H1 (cell line): ENCODE measurements at regions not wholly inside any gene's neighbourhood (a gene's known extent, or its start where the extent isn't known, plus 50 kb on each side); places are given as distances from the start of the nearest gene placed in this dataset.

ENCODE experiments used
- CBX5 ChIP-seq: fragments of 300-800, 300-1000 bp; sonication (generic); IDR thresholded peaks from 2 replicates; pipeline ENCODE4 v1.7.1; 2016; ENCODE audit warnings: antibody characterized with exemption, low read length, low read depth
- CTBP2 ChIP-seq: IDR thresholded peaks from 2 replicates; pipeline ENCODE4 v1.7.0; 2011; ENCODE audit warnings: borderline replicate concordance, mild to moderate bottlenecking, moderate library complexity, mixed read lengths, low read length; ENCODE audit not compliant: insufficient read depth, insufficient read length
- JUN ChIP-seq: IDR thresholded peaks from 2 replicates; pipeline ENCODE4 v1.6.1; 2011; ENCODE audit warnings: low read depth, mild to moderate bottlenecking, improper control_type of control experiment, low read length
- POLR2AphosphoS5 ChIP-seq: IDR thresholded peaks from 2 replicates; pipeline ENCODE4 v1.6.1; 2011; ENCODE audit warnings: low read depth, low read length
- RBBP5 ChIP-seq: IDR thresholded peaks from 2 replicates; pipeline ENCODE4 v1.7.1; 2012; ENCODE audit warnings: low read depth, mild to moderate bottlenecking, inconsistent platforms, low read length, moderate library complexity, borderline replicate concordance
- TAF7 ChIP-seq: optimal IDR thresholded peaks from 2 replicates; pipeline ENCODE3; 2011; ENCODE audit warnings: low read depth, mild to moderate bottlenecking, inconsistent platforms, low read length, moderate library complexity, borderline replicate concordance
- TBP ChIP-seq: IDR thresholded peaks from 2 replicates; pipeline ENCODE4 v1.6.1; 2011; ENCODE audit warnings: low read depth, low read length, improper control_type of control experiment
- YY1 ChIP-seq: IDR thresholded peaks from 2 replicates; pipeline ENCODE4 v1.6.1; 2011; ENCODE audit warnings: low read depth, mild to moderate bottlenecking, low read length
- TF ChIP-seq, protein P1 (sequence below): IDR thresholded peaks from 2 replicates; pipeline ENCODE4 v1.6.1; 2012; ENCODE audit warnings: low read length, inconsistent platforms
- TF ChIP-seq, protein P2 (sequence below): IDR thresholded peaks from 2 replicates; pipeline ENCODE4 v1.6.1; 2011; ENCODE audit warnings: low read length, improper control_type of control experiment

DNA sequence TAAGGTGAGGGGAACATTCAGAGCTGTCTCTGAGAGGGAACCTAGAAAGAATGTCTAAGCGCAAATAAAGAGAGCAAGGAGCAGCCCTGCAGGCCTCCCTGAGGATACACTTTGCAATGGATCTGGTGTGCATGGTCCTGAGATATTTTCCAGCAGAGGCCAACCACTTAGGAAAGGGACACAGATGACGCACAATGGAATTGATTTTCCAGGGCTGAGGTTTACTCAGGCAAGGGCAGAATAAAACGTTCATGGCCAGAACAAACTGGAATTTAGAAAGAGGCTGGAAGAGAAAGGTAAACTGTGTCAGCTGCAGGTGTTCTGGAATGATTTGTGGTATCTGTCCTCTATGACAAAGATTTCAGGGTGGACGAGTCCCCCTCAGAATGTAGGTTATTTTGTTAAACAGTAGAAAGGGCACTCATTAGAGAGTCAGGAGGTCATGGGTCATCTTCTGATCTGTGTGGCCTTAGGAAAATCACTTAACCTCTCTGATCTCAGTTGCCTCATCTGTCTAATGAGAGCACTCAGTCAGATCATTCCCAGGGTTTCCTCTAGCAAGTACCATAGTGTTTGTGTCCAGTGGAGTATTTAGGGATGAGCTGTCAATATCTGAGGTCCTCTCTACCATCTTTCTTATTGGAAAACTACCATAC lies 61.8 kb upstream of the PGBD5 start (continued):
- TF ChIP-seq, protein P1, sequence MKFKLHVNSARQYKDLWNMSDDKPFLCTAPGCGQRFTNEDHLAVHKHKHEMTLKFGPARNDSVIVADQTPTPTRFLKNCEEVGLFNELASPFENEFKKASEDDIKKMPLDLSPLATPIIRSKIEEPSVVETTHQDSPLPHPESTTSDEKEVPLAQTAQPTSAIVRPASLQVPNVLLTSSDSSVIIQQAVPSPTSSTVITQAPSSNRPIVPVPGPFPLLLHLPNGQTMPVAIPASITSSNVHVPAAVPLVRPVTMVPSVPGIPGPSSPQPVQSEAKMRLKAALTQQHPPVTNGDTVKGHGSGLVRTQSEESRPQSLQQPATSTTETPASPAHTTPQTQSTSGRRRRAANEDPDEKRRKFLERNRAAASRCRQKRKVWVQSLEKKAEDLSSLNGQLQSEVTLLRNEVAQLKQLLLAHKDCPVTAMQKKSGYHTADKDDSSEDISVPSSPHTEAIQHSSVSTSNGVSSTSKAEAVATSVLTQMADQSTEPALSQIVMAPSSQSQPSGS, result no peak
- TF ChIP-seq CBX5, result no peak
- no peak for TF ChIP-seq POLR2AphosphoS5
- TF ChIP-seq, protein P2, sequence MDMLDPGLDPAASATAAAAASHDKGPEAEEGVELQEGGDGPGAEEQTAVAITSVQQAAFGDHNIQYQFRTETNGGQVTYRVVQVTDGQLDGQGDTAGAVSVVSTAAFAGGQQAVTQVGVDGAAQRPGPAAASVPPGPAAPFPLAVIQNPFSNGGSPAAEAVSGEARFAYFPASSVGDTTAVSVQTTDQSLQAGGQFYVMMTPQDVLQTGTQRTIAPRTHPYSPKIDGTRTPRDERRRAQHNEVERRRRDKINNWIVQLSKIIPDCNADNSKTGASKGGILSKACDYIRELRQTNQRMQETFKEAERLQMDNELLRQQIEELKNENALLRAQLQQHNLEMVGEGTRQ, result no peak
- TF ChIP-seq TBP, result no peak
- no peak for TF ChIP-seq RBBP5
- TF ChIP-seq TAF7, result no peak
- TF ChIP-seq JUN, result no peak
- TF ChIP-seq CTBP2, result no peak
- TF ChIP-seq YY1, result no peak
- TF ChIP-seq, all 59 proteins: peak for 0
